OCI-M1 (cell line): ENCODE measurements at regions not wholly inside any gene's neighbourhood (a gene's known extent, or its start where the extent isn't known, plus 50 kb on each side); places are given as distances from the start of the nearest gene placed in this dataset.

Experiments used
- DNase-seq: peaks from one replicate; lab custom pipeline; 2025; lab: John Stamatoyannopoulos, UW

DNA sequence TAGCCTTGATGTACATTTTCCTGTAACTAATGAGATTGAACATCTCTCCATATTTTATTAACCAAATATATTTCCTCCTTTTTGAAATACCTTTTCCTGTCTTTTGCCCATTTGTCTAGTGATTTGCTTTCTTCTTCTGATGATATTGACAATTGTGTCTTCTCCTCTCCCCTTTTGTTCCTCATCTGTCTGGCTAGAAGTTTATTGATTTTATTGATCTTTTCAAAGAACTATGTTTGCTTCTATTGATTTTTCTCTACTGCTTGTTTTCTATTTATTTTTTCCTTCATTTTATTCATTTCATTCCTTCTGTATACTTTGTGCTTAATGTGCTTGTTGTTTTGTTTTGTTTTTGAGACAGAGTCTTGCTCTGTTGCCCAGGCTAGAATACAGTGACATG is 181.4 kb upstream of the SMIM23 start:
- no peak for DNase-seq

DNA sequence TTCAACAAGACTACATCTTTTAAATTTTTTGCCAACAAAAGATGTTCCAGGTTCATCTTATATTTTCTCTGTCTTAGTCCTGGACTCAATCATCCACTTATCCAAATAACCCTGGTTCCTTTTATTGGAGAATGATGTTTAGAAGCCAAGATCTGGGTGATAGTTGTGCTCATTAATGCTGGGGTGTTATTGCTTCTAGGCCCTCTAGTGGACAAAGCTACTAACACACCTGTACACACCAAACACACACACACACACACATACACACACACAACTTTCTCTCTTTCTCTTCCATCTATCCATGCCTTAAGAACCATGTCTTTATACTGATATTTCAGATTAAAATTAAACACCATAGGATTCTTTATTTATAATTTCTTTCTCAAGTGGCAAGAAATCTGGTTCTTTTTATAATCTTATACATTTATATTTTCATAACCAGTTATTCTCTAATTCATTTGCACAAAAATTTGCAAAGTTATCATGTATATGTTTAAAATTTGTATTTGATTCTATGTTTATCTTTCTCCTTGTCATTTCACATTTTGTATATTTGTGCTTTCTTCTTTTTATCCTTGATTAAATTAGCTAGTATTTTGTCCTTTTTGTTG is 179.1 kb upstream of the SMIM23 start:
- DNase-seq: peak; percentile 11

DNA sequence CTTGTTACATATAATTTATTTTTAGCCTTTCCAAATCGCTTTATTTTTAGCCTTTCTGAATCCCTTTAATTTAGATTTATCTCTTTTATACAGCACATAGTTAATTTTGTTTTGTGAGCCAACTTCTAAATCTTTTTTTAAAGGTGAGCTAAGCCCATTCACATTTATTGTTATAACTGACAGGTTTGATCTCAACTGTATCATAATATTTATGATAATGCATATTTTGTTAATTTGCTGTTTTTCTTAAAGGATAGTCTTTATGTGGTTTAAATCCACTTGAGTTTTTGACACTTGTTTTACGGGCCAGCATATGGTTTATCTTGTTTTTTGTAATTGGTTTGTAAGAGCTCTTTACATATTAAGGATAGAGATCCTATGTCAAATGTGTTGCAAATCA is 177.8 kb upstream of the SMIM23 start:
- DNase-seq: no peak

DNA sequence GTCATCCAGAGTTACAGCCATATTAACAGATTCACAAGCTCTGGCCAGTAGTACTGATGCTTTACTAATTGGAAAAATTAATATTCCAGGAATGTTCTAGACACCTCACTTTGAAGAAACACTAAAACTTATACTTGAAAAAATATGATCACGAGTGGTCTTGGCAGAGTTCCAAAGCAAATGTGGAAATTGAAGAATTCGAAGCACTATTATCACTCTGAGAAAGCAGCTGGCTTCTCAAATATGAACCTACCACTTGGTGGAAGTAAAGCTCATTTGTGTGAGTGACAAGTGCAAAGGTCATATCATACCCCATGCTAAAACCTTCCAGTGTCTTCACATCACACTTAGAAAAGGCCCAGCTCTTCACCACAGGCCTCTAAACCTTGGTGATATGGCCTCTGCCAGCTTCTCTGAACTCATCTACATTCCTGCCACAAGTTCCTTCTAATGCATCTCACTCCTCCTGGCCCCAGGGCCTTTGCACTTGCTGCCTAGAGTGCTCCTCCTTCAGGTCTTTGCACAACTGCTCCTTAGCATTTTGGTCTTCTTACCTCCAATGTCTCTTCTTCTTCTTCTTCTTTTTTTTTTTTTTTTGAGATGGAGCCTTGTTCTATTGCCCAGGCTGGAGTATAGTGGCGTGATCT is 175.7 kb upstream of the SMIM23 start:
- no peak for DNase-seq

DNA sequence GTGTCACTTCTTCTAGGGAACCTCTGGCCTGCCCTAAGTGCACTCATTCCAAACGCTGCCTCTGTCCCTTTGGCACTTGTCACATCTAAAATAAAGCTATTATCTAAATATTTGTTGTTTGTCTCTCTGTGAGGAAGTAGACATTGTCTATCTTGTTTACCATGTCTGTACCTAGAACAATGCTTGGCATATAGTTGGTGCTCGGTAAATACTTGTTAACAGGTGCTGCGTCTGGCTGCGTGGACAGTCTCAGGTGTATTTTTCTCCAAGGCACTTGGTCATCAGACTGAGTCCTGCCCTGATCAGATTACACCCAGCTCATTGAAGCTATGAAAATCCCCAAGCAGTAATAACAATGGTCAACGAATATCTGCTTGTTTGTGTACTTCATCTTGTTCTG is 174.9 kb upstream of the SMIM23 start:
- no peak for DNase-seq

DNA sequence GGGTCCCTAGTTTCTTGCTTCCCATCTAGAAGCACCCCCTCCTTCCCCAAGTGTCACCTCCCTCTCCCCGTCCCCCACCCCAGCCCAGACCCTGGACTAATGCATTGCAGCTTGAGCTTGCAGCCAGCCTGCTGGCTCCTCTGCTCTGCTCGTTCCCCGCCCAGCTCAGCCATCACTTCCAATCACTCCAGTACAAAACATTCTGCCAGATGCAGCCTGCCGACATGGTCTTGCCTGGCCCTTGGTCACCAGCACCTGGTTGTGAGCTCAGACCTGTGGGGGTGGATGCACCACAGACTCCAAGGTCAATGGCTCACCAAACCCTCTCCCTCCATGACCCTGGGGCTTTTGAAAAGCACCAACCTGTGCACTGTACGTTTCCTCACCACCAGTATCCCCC is 172.9 kb upstream of the SMIM23 start:
- DNase-seq: no peak

DNA sequence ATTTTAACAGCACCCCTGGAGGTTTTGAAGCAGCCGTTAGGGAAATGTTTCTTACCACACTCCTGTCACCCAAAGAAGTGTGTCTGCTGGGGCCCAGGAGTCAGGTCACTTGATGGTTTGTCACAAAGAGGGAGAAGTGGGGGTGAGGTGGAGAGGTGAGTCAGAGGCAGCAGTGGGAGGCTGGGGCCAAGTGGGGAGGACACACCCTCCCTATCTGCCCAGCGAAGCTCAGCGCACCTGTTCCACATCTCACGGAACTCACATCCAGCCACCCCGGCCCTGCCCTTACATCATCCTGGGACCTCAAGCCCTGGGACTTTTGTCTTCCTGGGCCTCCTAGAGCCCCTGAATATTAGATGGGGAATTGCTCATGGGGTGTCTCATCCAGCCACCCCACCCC is 171.1 kb upstream of the SMIM23 start:
- no peak for DNase-seq

DNA sequence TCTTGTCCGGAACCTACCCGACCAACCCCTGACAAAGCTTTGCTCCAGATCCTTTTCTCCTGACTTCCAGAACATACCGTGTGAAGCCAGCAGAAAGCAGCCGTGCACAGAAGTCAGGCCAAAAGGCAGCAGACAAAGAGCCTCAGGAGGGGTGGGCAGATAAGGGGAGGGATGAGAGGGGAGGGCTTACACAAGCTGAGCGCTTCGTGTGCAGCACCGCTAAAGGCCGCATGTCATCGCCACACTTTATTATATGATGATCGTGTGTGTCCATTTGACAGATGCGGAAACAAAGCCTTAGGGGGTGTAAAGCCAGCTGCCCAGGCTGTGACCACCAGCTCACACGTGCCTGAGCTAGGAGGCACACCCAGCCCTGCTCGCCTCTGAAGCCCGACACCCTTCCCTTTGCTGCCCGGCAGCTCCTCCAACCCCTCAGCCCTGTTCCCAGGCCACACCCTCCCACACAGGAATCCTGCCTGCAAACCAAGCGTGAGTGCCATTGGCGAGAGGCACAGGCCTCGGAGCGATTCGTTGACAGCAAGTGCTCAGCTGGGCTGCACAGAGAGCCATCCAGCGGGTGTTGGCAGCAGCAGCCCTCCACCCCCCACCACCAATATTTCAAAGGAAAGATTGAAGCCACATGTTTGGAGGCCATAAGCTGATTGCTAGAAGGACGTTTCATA is 170.5 kb upstream of the SMIM23 start:
- no peak for DNase-seq

DNA sequence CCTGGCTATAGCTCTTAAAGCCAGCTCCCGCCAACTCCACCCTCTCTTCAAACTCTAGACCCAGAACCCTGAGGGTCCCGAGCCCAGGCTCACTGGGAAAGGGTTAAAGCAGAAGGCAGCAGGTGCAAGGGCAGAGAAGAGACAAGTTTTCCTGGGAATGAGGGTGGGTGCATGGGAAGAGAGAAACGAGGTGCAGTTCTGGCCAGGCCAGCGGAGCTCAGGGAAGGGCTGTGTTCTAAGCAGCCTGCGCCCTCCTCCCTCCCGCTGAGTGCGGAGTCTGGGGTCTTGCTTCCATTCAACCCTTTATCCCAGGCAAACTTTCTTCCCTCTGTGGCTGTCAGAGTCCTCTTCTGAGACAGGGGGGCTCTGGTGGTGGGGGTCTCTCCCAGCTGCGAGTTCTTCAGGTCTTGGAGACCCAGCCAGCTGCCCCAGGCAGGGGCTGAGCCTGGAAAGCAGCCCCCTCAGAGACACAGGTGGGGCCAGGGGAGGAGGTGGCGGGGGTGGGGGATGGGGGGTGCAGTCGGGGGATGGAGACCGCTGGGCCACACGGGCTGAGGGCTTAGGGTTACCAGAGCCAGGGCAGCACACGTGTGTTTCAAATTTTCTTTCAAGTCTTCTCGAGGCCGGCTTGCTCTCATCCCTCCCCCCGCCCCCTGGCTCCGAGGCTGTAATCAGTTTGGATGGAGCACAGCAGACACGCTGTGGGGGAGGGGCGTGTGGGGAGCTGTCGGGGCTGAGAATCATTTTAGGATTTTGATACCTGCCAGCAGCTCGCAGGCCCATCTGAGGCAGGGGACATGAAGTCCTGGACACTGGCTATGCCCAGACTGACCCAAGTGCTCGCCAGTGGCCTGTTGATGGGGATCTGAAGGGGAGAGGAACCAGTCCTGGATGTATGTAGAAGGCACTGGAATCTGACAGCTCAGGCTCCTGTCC is 169.6 kb upstream of the SMIM23 start:
- no peak for DNase-seq

DNA sequence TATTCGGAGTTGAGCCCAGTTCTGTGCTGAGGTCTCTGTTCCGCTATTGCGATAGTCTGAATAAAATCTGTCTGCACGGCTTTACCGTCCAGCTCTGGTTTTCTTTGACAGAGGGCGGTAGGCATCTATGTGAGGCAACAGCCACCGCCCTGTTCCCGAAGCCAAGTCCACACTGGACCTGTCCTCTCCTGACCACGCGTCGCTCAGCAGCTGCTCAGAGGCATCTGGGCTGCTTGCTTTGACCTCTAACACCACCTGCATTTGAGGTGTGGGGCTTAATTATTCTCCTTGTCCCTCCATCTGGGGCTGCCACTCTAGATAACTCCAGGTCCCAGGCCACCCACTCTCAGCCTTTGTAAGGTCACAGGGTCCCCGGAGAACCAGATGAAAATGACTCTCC is 168.4 kb upstream of the SMIM23 start:
- DNase-seq: no peak

DNA sequence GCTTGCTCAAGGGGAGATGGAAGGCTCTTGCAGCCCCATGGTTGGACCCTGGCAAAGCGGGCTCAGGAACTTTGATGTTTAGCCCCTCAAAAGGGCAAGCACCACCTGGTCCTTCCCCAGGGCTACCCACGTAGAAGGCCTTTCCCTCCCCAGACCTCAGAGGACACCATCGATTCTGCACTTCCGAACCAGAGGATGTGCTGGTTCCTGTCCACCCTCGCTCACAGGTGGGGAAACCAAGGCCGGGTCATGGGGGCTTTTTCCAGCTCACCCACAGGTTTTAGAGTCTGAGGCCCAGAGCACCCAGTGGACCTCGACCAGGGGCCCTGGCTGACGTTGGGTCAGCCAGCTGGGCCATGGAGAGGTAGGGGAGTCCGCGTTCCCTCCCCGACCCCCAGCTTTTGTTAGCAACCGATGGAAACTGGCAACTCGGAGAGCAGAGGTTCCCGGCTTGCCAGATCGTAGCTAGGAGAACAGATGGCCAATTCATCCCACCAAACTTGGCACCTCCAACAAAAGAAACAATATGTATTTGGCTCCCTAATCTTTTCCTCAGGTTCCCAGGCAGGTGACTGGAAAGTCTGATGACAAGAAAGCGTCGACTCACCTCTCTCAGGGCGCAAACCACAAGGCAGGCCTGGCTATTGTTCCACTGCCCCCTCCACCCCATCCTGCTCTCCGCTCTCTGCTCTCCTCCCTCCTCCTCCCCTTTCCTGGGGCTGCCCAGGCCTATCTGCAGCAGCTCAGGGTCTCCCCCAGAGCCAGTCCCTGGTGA is 167.6 kb upstream of the SMIM23 start:
- no peak for DNase-seq

DNA sequence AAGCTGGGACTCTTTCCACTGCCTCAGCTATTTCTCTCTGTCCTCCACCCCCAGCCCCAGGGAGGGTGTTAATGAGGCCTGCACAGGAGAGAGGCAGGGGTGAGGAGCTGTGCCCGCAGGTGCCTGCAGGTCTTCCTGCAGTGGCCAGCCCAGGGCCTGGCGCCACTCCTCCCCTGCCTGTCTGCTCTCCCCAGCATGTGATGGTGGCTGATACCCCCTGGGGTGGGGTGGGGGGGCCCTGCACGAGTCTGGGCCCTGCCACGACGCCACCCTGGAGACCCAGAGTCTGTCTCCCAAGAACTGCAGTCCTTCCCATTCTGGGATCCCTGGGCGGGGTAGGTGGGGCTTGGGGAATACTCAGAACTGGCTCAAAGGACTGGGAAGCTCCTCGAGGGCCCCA is 166.4 kb upstream of the SMIM23 start:
- no peak for DNase-seq

DNA sequence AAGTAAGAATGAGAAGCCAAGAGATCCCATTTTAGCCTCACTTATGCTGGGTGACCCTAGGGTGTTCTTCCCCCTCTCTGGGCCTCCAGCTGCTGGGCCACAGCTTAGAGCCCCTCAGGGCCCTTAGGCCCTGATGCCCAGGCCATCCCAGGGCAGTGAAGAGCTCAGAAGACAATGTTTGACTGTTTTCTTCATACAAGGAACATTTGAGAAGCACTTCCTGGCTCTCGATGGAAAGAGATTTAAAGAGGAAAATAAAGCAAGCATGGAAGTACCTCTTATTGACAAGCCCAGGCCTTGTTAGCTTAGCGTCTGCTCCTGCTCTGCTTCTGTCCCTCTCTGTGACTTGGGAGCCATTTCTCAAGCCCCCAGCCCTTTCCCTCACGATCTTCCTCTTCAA is 165.9 kb upstream of the SMIM23 start:
- no peak for DNase-seq

DNA sequence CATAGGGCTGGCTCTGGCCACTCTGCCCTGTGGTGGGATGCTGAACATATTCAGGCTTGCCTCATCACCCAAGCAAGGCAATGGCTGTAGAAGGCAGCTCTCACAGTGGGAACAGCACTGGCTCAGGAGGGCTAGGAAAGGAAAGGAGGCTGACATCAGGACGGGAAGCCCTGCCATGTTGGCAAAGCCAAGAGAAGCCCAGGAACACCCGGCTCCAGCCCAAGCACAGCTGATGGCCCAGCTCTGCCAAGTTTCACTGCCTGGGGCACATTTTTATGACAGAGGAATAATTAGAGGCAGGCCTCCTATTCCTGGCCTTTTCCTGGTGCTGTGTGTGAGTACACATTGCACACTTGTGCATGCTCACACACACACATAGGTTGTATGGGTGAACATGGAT is 163.6 kb upstream of the SMIM23 start:
- no peak for DNase-seq

DNA sequence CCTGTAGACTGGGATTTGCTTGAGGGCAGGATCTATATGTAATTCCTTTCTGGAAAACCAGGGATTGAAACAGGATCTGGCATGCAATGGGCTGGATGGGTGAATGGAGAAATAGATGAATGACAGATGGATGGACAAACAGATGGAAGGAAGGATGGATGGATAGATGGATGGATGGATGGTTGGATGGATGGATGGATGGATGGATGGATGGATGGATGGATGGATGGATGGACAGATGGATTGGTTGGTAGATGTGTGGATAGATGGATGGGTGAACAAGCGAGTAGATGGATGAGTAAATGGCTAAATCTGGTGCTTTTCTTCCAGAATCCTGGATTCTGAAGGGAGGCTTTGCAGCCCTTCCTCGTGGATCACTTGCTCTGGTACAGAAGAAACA is 162.5 kb upstream of the SMIM23 start:
- no peak for DNase-seq

DNA sequence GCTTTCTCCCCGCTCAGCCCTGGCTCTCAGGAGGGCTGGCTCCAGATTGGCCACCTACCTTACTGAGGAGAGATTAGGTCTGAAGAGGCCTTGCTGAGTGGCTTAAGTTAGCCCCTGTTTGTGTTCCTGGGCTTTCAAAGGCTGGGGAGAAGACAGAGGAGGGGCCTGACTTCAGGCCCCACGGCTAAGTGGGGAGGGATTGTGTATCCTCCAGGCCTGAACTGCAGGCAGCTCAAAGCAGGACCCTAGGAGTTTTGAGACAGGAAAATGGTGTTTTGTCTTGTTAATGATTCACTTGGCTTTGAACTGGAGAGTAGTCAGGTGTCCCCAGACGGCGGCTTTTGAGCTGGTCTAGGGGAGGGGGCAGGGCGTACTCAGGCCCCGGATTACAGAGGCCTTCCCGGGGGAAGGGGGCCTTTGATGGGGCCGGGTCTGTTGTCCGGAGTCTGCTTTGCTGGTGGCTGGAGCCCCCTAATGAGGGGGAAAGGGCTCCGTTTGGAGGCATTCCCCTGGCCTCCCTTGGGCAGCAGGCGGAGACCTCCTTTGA is 162.0 kb upstream of the SMIM23 start:
- no peak for DNase-seq

DNA sequence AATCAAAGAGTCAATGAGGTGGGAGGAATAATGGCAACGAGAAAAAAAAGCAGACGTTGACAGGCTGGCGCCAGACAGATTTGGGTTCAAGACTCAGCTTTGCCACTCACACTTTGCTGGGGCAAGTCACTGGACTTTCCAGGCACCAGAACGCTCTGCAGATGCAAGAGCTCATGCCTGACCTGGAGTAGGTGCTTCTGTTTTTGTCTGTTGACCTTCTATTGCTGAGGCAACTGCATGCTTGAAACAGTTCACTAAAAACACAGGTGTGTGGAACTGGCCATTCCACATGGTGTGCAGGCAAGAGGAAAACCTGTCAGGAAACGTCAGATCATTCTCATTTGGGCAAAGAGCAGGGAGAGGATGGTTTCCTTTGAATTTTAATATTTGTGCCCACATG is 161.2 kb upstream of the SMIM23 start:
- no peak for DNase-seq

DNA sequence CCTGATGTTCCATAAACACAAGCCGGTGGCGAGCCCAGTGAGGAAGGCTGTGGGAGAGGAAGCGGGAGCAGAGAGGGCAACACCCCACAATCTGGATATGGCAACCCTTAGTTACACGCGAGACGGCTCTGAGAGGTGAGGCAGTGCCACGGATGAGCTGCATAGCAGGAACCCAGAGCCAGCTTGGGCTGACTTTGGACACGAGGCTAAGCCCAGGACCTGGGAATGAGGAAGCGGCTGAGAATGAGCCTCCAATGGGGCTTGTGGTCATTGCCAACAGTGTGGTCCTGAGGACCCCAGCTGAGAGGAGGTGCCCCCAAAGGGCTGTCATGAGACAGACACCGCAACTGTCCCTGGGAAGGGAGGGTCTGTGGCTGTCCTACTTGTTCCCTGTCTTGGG is 160.0 kb upstream of the SMIM23 start:
- no peak for DNase-seq

DNA sequence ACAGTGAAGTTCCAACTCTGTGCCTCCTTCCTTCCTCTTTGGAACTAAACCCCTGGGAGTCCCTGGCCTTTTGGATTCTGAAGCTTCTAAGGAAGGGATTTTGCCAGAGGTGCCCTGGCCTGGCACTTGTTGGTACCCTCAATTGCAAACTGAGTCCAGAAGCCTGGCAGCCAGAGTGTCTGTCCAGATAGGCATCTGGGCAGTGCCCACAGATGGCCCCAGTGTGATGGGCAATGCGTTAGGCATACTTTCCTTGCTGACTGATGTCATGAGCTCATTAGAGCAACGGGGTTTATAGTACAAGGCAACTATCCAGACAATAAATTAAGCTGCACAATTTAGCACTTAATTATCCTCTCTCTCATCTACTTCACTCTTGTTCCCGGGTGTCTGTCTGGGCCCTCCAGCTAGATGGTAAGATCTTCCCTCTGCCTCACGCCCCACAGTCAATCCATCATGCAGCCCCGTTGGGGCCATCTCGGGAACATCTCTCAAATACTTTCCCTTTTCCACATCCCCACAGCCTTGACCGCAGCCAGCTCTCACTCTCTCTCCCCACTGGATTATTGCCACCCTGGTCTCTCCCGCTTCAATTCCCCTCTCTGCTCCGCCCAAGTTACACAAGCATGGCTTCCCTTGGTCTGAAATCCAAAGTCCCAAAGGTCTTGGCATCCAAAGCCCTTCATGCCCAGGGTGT is 157.5 kb upstream of the SMIM23 start:
- DNase-seq: no peak

DNA sequence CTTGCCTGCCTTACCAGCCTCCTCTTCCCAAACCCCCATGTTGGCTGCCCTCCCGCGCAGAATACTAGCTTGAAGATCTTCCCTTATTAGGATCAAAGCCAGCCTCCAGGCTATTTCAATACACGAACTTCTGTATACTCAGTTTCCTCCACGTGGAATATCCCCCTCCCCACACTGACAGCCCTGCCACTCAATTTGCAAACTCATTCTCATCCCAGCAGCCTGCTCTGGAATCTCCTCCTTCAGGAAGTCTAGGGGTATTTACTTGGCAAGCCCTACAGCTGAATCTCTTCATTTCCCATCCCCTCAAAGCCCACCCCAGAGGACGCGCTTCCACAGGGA is 157.0 kb upstream of the SMIM23 start:
- DNase-seq: no peak

DNA sequence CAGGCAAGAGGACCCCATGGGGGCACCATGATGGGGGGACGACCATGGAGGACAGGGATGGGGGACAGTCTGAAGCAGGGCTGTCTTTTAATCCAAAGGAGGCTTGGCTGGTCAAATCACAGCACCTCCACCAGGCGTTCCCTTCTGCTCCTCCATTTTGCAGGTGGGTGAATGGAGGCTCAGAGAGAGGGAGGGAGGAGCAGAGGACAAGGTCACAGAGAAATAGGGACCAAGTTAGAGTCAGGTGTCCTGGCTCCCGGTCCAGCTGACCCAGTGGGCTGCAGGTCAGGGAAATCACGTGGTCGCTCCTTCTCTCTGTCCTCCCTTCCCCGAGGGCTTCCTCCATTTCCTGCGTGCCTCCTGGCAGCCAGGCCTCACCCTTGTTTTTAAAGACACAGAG is 156.4 kb upstream of the SMIM23 start:
- DNase-seq: no peak
